ENCODE measurements at regions not wholly inside any gene's neighbourhood (a gene's known extent, or its start where the extent isn't known, plus 50 kb on each side); places are given as distances from the start of the nearest gene placed in this dataset.
A peak's percentile ranks its signal among the peaks of the same experiment; 100 is the strongest.

DNA sequence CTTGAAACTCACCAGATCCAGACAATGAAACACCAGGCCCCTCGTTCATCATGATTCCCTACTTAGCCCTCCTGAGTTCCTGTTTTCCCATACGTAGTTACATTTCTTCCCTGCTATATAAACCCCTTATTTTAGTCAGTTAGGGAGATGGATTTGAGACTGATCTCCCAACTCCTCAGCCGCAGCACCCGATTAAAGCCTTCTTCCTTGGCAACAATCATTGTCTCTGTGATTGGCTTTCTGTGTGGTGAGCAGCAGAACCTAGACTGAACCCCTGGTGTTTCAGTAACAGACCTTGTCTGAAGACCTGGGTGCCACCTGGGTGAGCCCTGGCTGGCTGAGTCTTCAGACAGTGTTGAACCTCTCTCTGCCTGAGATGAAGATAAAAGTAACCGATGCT, 118.0 kb downstream of the OAT start:
- DNase-seq, result no peak
- no peak overlapping the region for H3K4me3 ChIP-seq
- H3K27me3 ChIP-seq, result no peaks in the 10 kb centered on the region
- TF ChIP-seq, protein P1, sequence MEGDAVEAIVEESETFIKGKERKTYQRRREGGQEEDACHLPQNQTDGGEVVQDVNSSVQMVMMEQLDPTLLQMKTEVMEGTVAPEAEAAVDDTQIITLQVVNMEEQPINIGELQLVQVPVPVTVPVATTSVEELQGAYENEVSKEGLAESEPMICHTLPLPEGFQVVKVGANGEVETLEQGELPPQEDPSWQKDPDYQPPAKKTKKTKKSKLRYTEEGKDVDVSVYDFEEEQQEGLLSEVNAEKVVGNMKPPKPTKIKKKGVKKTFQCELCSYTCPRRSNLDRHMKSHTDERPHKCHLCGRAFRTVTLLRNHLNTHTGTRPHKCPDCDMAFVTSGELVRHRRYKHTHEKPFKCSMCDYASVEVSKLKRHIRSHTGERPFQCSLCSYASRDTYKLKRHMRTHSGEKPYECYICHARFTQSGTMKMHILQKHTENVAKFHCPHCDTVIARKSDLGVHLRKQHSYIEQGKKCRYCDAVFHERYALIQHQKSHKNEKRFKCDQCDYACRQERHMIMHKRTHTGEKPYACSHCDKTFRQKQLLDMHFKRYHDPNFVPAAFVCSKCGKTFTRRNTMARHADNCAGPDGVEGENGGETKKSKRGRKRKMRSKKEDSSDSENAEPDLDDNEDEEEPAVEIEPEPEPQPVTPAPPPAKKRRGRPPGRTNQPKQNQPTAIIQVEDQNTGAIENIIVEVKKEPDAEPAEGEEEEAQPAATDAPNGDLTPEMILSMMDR (IDR thresholded peaks at IDR 0.05), result no peak
- peaks cover 0 to 6% (median 0%) of the 10 kb centered on the region in 4 donors for H3K9me3 ChIP-seq
- no peak overlapping the region for H3K27ac ChIP-seq
- no peaks in the 10 kb centered on the region for H3K36me3 ChIP-seq
- H3K4me1 ChIP-seq, result no peaks in the 10 kb centered on the region

DNA sequence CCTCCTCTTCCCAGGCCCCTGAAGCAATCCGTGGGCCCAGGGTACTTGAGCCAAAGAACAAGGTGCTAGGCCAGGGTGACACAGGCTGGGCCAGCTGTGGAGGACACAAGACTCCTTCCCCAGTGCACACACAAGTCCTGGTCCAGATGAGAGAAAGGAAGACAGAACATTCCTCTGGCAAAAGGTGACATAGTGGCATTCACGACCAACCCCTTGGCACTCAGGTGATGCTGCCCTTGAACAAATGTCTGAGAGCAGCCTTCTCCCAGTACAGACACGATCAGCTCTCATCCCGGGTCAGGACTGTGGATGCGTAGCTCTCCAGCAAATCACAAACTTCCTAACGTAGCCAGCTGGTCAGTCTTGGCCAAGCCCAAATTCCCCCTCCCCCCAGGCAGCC, 118.5 kb downstream of the OAT start:
- Histone ChIP-seq H3K9me3 (peaks cover 0 to 6% (median 0%) of the 10 kb centered on the region in 4 donors), H3K27me3 (no peaks in the 10 kb centered on the region), H3K36me3 (no peaks in the 10 kb centered on the region), H3K27ac (no peak overlapping the region), H3K4me1 (no peaks in the 10 kb centered on the region), H3K4me3 (no peak overlapping the region)
- peak in 2 of 3 donors; percentile 7 to 10 for DNase-seq
- no peak for TF ChIP-seq POLR2A (IDR thresholded peaks at IDR 0.05)
- TF ChIP-seq, protein P1 (IDR thresholded peaks at IDR 0.05), result no peak

DNA sequence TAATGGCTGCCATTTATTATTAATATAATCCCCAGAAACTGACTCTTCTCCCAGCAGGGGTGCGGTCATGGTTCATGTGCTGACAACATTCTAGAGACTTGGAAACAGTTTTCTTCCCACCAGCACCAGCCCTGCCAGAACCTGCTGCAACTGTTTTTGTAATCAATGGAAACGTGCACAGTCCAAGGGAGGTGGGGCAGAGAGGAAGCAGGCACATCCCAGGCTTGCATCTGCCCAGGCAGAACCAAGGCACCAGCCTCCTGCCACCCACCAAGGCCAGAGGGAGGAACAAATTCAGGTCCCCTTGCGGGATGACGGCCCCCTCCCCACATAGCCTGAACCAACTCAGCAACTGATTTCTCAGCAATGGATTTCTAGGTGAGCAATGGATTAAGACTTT, 119.0 kb downstream of the OAT start:
- peak in 2 of 3 donors; percentile 5 to 14 for DNase-seq
- TF ChIP-seq POLR2A (IDR thresholded peaks at IDR 0.05), result no peak
- TF ChIP-seq, protein P1 (IDR thresholded peaks at IDR 0.05), result no peak
- H3K4me1 ChIP-seq, result no peaks in the 10 kb centered on the region

DNA sequence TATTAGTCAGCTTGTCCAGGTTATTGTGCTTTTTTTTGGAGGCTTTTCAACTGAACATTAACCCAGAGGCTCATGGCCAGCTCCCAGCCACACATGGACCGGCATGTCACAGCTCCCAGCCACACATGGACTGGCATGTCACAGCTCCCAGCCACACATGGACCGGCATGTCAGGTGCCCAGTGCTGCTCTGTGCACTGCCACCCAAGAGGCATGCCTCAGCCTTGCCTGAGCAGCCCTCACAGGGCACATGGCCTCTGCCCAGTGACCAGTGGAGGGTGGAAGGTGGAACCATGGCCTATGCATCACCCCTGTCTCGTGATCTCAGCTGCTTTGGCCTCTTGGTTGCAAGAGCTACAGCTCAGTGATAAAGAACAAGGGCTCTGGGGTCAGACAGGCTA, 119.8 kb downstream of the OAT start:
- Histone ChIP-seq H3K4me1 (no peaks in the 10 kb centered on the region), H3K27ac (no peak overlapping the region), H3K36me3 (no peaks in the 10 kb centered on the region), H3K4me3 (no peak overlapping the region), H3K27me3 (no peaks in the 10 kb centered on the region), H3K9me3 (peaks cover 0 to 6% (median 0%) of the 10 kb centered on the region in 4 donors)
- no peak for TF ChIP-seq POLR2A (IDR thresholded peaks at IDR 0.05)
- TF ChIP-seq, protein P1 (IDR thresholded peaks at IDR 0.05), result no peak
- peak in 2 of 3 donors; percentile 6 to 30 for DNase-seq

More for the DNA sequence above, 119.0 kb downstream of the OAT start:
- Histone ChIP-seq H3K4me3 (no peak overlapping the region), H3K36me3 (no peaks in the 10 kb centered on the region), H3K27me3 (no peaks in the 10 kb centered on the region), H3K9me3 (peaks cover 0 to 6% (median 0%) of the 10 kb centered on the region in 4 donors), H3K27ac (no peak overlapping the region)

DNA sequence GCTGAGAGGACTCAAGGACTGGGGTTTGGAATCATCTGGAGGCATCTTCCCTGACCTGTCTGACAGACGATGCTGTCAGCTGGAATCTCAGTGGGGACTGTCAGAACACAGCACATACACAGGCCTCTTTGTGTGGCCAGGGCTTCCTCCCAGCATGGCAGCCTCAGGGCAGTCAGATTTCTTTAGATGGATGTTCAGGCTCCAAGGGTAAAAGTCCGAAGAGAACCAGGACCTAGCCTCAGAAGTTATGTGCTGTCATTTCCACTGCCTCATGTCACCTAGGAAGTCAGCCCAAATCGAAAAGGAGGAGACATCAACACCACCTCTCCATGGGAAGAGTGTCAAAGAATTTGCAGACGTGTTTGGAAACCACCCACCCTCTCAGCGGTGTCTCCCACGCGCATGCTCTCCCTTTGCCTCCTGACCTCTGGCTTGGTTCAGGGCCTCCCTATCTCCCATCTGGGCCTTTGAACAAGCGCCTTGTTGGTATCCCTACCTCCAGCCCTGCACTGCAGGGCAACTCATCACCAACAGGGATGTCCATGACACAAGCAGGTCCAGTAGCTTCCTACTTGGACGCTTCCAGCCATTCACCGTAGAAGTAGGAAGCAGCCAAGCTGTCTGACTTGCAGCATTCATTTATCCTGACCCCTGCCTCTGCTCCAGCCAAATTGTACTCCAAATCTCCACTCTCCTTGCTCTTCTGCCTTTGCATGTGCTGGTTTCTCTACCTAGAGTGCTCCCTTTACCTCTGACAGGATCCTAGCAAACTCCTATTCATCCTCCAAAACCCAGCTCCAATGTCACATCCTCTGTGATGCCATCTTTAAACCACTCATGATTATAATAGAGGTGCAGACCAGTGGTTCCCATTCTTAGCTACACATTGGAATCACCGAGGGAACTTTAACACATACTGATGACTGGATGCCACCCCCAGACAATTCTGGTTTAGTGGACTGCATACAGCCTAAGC, 121.6 kb downstream of the OAT start:
- TF ChIP-seq, protein P1 (IDR thresholded peaks at IDR 0.05), result no peak
- TF ChIP-seq POLR2A (IDR thresholded peaks at IDR 0.05), result no peak
- Histone ChIP-seq H3K27ac (no peak overlapping the region), H3K9me3 (peaks cover 0 to 6% (median 0%) of the 10 kb centered on the region in 4 donors), H3K36me3 (no peaks in the 10 kb centered on the region), H3K27me3 (no peaks in the 10 kb centered on the region), H3K4me3 (no peak overlapping the region), H3K4me1 (no peaks in the 10 kb centered on the region)
- DNase-seq, result peak in 2 of 3 donors; percentile 13 to 19

Measured in Peyer's patch (tissue), 4 donors.